T-helper 2 cell treated with Interferon-gamma antibody and Interleukin-4, amounts not matched to agents 100 ng/mL and 5 ng/mL, for 36 hours (primary cell): ENCODE measurements at regions not wholly inside any gene's neighbourhood (a gene's known extent, or its start where the extent isn't known, plus 50 kb on each side); places are given as distances from the start of the nearest gene placed in this dataset.

ENCODE experiments used
- intact Hi-C: fragments of 100-400 bp; cut with micrococcal nuclease; formaldehyde crosslinking; loops from one replicate; pipeline ENCODE4 v1.15.1; 2023

DNA sequence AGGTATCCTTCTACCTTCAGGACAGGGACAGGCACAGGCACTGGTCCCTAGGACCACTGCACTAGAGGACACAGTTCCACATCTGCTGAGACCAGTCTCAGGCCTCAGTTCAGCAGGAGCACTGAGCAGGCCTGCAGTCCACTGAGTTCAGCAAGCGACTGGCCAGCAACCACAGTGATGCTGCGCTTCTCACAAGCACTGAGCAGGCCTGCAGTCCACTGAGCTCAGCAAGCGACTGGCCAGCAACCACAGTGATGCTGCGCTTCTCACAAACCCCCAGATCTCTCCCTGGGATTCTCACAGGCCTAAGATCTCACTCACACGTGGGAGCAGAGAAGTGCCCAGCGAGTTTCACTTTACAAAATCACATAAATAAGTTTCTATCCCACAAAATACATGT, 140.6 kb downstream of the IRS2 start:
- intact Hi-C loops, result no loop called here

DNA sequence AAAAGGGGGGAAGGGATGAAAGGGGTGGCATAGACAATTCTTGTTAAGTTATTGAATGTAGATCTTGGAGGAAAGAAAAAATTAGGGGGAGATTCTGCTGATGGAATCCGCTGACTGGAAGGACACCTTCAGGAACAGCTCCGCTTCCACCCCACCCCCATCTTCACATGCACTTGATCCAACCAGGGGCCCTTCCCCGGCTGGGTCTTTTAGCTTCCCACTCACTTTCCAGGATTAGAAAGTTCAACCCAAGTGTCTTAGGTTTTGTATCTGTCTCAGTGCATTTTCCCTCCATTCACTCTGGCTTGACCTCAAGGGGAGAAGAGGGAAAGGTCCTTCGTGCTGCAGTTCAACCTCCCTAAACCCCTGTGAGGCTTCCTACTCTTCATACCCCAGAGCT, 141.4 kb downstream of the IRS2 start:
- intact Hi-C loops, result no loop called here

DNA sequence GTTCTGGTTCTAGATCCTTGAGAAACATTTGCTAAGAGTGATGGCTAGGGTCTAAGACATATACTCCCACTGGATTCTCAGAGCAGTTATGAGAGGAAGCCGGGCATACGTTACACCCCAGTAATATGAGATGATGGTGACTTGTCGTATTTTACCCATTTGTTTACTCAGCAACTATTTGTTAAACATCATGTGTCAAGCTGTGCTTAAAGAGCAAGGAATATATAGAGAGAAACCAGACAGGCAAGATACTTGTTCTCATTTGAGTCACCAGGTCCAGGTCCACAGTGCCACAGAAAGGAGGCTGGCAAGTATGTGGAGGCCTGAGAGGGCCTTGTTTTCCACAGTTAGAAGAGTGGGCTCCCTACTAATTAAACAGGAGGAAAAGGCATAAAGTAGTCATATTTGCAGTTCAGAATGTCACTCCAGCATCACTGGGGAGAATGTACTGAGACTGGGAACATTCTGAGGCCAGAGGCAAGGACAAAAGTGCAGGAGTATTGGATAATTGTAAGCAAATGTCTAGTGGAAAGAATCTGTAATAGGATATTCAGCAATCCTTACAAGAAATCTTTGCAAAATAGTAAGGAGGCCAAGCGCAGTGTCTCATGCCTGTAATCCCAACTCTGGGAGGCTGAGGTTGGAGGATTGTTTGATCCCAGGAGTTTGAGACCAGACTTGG, 142.2 kb downstream of the IRS2 start:
- intact Hi-C loops, result no loop called here

DNA sequence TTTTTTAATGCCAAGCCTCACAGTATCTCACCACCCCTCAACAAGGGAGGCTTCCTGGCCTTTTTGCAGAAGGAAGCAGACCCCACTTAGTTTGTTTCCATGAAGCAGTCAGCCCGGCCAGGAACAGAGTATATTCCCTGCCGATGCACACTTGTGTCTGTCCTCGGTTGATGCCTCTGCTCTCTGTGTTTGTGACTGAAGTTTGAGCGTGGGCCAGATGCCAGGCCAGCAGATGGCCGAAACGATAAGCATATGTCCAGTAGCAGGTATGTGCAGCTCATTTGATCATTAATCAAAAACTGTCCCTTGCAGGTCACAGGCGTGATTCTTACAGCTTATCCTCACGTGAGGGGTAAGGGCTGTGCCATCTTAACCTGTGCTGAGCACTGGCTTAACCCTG, 144.0 kb downstream of the IRS2 start:
- intact Hi-C loops, result no loop called here

DNA sequence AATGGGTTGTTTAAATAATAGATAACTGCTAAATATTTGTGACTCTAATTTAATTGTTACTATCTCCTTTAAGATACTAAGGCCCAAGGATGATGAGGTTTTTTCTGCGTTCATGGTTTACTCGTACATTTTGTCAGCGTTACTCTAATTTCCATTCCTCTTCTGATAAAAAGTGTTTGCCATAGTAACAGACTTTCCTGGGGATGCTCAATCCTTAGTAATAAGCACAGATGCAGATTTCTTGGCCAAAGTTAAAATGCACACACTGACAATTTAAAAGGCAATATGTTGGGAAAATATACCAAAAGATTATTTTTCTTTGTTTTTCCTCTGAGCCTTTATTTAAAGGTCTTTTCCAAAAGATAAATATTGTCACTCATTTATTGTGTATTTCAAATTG, 149.6 kb downstream of the IRS2 start:
- intact Hi-C loops, result no loop called here

DNA sequence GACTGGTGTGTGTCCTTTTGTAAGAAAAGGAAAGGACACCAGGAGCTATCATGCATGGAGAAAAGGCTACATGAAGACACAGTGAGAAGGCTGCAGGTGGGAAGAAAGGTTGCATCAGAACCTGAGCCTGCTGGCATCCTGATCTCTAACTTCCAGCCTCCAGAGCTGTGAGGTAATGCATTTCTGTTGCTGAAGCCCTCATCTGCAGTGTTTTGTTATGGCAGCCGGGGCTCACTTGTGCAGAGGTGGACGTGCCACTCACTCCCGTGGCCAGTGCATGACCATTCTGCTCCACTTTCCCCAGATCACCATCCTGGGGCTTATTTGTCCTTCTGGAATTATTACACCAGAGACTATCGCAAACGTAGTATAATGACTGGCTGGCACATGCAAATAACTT, 155.3 kb downstream of the IRS2 start:
- intact Hi-C loops, result no loop called here

DNA sequence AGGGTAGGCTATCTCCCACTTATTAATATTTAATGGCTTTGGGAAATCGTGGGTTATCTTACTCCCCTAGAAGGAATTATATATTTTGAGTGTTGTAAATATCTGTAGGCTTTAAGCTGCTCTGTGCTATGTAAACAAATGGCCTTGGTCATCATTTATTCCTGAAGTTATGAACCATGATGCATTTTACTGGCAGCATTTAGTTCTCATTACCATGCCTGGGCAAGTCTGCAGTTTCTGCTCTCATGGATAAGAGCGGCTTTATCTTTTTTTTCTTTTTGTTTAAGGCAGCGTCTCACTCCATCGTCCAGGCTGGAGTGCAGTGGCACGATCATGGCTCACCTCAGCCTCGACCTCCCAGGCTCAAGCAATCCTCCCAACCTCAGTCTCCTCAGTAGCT, 156.1 kb downstream of the IRS2 start:
- intact Hi-C loops, result no loop called here

DNA sequence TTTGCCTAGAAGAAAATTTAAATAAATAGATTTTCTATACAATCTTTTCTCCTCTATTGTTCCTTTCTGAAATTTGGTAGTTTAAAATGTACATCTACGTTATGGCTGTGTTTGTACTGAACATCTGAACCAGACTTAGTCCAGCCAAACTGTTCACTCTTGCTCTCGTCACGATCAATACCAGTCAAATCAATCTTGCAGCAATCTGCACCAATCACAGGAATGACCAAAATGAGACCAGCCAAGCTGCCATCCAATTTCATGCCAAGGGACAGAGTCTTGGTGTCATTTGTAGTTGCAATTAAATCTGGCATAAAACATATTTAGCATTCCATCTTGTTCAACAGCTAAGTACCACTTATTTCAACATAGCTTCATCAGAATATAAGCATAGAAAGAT, 156.6 kb downstream of the IRS2 start:
- intact Hi-C loops, result no loop called here

DNA sequence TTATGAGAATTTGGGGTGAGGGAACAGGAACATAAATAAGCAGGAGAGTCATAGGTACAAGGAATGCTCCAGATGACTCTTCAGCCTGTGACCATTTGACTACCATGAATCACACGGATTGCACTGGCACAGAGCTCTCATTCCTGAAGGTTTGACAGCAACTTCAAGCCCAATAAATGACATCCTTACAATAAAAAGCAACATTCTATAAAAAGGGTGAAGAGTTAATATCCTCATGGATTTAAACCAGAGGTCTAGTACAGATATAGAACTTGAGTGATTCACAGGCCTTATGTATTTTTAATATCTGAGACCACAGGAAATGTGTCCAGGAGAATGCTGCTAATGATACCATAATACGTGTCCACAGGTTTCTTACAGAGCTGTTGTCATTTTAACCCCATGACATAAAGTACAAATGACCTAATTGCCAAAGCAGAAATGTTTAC, 158.1 kb downstream of the IRS2 start:
- intact Hi-C loops, result no loop called here

DNA sequence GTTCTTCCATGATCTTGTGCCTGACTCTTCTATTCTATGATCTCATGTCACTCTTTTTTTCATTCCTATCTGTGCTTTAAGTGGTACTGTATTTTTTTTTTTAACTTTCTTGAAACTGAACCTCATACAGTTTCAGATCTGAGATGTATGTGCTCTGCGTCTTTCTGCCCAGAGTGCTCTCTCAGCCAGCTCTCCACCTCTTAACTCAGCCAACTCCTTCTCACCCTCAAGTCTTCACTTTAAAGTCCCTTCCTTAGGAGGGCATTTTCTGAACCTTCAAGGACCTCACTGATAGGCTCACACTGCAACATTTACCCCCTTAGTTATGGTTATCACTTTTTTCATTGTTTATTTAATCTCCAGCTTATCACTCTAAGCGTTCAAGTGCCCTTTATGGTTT, 158.7 kb downstream of the IRS2 start:
- intact Hi-C loops, result no loop called here

DNA sequence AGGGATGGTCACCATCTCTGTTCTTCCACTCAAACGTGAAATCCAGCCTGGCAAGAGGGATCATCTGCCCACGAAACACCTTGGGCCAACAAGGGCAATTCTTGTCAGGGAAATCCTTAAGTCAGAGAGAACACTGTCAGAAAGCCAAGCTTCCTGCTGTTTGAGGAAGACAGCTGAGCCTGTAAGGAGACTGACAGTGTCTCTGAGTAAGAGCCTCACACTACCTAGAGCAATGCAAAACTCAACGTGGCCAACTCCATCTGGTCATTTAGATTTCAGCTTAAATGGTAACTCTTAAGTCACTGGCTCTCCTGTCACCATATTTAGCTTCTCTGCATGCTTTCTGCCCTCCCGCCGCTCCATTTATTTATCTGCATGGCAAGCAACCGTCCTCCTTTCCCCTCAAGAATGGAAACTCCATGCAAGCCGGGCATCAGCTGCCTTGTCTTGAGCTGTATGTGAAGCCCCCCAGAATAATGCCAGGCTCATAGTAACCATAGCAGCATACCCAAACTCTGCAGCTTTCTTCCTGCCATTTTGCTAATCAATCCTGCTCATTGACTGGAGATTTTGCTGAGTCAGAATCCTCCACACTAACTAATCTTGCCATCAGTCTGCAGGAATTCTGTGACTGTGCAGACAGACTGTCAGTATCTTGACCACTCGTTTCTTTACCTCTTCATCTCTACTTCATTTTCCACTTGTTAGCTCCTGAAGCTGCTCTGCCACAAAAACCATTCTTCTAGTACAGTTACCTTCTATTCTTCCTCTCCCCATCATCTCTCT, 159.8 kb downstream of the IRS2 start:
- intact Hi-C loops, result no loop called here

DNA sequence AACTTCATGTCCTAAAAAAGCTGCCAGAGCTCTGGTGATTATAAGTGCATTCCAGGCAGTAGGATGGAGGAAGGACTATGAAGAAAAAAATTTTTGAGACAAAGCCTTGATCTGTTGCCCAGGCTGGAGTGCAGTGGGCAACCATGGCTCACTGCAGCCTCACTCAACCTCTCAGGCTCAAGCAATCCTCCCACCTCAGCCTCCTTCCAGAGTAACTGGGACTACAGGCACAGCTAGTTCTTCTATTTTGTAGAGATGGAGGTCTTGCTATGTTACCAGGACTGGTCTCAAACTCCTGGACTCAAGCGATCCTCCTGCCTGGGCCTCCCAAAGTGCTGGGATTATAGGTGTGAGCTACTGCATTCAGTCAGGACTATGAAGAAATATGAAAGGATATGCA, 161.2 kb downstream of the IRS2 start:
- intact Hi-C loops, result no loop called here

DNA sequence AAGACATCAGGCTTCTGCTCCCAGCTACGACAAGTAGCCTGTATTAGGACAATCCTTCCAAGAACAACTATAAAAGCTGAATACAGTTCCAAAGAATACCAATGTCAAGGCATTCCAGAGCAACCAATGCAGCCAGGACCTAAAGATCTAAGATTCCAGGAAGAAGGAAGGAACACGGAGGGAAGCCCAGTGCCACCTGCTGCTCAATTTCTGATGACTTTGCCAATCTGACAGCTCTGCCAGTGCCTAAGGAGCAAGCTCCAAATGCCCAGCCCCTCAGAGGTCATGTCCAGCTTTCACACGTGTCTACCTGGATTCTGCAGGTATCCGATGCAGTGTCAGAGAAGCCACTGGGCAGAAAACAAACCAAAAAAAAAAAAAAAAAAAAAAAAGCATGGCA, 164.4 kb downstream of the IRS2 start:
- intact Hi-C loops, result no loop called here

DNA sequence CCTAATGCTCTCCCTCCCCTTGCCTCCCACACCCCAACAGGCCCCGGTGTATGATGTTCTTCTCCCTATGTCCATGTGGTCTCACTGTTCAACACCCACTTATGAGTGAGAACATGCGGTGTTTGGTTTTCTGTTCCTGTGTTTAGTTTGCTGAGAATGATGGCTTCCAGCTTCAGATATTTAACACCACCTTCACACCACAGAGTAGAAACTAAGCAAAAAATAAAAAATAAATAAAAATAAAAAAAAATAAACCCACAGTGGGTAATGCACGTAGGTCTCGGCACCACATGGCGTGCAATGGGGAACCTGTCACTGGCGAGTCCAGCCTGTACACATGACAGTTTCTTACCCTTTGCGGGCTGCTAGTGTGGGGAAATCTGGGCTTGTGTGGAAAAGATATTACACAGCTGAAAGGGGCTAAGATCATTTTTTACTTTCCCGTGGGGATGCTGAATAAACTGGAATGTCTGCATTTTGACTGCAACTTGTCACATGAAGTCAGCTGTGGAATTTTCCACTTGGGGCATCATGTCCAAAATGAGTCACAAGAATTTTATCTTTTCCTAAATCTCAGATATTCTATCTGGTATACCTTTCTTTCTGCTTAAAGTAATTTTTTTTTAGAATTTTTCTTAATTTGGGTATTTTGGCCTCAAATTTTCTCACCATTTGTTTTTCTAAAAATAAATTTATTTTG, 170.5 kb downstream of the IRS2 start:
- intact Hi-C loops, result no loop called here

DNA sequence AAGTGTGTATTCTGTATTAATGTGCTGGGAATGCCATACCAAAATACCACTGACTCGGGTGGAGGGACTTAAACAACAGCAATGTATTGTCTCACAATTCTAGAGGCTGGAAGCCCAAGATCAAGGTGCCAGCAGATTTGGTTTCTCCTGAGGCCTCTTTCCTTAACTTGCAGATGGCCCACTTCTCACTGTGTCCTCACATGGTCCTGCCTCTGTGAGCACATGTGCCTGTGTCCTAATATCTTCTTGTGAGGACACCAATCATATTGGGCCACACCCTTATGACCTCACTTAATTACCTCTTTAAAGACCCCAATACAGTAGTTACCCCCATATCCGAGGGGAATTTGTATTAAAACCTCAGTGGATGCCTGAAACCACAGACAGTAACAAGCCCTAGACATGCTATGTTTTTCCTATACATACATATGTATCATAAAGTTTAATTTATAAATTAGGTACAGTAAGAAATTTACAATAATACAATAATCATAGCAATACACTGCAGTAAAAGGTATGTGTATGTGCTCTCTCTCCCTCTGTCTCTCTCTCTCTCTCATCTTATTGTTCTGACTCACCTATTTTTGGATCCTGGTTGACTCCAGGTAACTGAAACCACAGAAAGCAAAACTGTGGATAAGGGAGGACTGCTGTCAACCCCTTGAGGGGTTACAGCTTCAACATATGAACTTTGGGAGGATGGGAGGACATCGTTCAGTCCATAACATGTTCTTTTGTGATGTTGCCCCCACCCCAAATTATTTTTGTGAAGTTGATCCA, 174.3 kb downstream of the IRS2 start:
- intact Hi-C loops, result loop anchor here (2.0 kb wide), 1 partner anchor 173 kb away; no protein-coding TSS in a partner anchor

DNA sequence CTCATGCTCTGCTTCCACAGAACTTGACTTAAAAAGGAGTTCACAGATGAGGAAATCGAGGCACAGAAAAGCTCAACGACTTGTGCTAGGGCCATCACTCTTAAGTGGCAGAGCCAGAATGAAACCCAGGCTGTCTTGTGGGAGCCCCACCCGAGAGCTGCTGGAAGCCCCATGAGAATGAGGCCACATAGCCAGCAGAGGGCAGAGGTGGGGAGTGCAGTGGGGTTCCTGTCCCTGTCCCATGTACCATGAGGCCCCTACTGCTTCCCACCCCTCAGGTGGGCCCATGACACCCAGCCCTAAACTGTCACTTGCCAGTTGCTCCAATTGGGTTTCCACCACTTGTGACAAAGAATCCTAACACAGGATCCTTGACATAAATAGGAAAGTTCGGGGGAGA, 175.9 kb downstream of the IRS2 start:
- intact Hi-C loops, result loop anchor here (2.0 kb wide), 1 partner anchor 174 kb away; no protein-coding TSS in a partner anchor

DNA sequence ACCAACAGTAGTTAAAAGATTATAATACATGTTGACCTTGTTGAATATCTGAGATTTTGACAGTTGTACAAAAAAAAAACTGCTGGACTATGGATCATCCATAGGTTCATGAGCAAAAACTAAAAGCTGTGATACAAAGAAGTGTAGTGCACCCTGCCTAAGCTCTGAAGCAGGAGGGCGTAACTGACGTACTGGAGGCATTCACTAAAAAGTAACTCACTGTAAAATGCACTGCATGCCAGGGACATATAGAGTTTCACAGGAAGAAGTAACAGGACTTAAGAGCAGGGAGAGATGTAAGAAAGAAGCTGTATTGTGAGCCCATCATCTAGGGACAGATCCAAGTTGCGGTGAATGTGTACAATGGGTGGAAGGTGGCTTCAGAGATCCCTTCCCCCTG, 177.9 kb downstream of the IRS2 start:
- intact Hi-C loops, result no loop called here

DNA sequence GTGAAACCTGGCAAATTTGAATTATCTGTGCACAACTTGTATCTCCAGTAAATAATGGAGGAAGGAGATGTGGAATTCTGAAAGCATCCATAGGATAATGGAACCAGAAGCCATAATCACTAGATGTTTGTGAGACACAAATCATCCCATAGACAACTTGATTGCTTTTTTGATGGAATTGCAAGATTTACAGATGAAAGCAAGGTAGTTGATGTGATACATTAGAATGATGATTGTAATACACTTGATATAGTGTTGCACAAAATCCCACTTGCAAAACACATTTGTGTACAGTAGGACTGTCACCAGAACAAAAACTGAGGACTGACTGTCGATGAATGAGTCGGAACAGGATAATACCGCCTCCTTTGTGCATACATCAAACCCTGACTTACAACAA, 178.3 kb downstream of the IRS2 start:
- intact Hi-C loops, result no loop called here

DNA sequence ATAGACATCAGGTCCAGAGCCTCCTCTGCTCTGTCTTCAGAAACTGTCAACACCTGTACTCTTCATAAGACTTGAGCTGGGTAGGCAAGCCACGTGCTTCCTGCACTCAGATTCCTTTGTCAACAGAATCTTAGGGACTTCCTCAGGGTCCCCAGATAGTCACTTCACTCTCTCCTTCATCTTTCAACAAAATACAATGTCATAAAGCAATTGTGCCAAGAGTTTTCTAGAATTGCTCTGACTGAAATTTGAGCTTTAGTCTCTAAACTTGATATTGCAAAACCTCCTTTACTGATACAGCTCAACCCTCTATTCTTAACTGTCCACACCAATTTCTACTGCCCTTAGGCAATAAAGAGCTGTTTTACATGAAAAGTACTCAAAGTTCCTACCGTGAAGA, 179.9 kb downstream of the IRS2 start:
- intact Hi-C loops, result no loop called here

DNA sequence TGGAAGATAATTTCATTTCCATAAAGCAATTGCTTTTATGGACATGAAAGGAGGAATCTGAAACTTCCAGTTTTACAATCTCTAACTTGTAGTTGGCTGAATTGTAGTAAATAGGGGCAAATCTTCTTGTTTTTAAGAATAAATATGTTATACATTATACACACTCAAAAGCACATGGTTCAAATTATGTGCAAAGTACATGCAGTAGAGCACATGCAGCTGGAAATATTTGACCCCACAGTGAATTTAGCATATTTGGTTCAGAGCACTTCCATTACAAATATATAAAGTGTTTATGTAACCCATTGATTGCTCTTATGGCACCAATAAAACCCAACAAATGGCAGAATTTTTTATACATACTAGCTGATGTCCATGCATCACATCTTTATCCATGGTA, 180.5 kb downstream of the IRS2 start:
- intact Hi-C loops, result no loop called here

DNA sequence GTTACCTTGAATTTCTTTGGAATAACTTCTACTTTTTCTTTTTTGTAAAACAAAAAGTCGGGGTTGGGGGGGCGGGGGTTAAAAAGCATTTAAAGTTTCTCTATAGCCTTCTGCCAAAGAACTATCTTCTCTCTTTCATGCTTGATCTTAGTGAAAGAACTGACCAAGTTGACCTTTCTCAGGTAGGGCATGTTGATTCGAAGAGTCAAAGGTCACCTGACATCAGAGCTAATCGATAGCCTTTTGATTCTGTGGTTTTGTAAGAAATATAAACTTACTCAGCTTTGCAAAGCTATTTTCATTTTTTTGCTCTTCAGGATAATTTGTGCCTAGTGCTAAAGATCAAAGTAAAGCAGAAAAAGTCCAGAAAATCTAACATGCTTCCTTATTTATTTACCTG, 181.5 kb downstream of the IRS2 start:
- intact Hi-C loops, result no loop called here

DNA sequence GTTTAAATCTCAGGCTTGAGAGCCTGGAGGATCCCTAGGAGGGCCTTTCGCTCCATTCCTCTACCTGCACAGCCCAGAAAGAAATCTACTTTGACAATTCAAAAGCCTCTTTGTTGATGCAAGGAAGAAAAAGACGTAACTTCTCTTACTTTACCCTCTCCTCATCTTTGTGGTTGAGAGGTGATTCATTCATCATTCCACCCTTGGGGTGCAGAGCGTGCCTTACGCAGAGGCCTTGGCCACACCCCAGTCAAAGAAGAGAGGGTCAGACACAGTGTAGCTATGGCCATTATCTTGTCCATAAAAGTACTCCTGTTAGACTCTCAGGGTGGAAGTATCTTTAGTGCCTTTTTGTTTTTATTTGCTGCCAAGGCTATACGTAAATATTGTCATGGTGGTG, 184.0 kb downstream of the IRS2 start:
- intact Hi-C loops, result no loop called here
